ENCODE measurements at regions not wholly inside any gene's neighbourhood (a gene's known extent, or its start where the extent isn't known, plus 50 kb on each side); places are given as distances from the start of the nearest gene placed in this dataset.

DNA sequence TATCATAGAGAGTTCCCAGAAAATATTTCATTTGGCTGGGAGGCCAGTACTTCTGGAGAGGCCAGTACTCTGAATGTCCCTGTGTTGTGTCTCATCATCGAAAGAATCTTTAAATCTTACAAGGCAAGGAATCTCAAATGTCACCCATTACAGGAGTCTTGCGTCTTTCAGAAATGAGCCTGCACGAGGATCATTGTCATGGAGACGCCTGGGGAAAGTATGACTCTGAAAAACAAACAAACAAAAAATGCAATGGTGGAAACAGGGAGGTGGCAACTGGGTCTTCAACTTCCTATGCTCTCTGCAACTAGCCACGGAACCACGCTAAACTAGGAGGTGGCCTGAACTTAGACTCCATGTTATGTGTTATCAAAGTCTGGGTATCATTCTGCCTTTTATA is 804.6 kb downstream of the EPHA3 start:
- CTCF ChIA-PET: no interaction called here
- ATAC-seq: no peak

DNA sequence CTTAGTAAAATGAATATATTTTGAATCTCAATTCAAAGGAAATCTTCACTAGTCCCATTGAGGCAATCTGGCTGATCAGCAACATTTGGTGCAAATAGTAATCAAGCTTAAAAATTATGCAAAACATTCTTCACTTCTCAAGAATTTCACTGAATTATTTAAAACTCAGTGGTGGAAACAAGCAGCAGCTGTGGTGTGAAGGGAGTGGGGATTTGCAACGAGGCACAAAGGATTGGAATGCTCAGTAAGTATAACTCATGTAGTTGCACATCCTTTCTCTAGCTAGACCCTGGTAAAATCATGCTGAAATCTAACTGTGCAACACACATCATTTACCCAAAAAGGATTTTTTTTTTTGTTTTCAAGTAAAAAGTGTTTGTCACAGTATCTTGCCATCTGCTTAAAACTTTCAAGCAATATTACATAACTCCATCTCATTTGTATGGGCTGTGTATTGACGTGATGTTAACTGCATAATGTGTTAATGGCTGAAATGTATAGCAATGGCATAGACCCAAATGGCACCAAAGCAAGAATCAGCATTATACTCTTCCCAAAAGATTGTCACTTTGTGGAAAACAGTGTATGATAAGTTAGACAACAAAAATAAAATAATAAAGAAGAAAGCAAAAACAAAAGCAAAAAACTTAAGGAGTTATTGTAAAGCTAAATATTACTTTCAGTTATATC is 816.6 kb downstream of the EPHA3 start:
- H3K36me3 Mint-ChIP-seq: peaks cover 7% of the 10 kb centered on the region
- ChIA-PET CTCF (no interaction called here), POLR2A (no interaction called here)
- TF ChIP-seq FOXJ3 (CRISPR knock-in tag; IDR thresholded peaks at IDR 0.05; ENCODE audit: borderline replicate concordance): no peak
- no peak for TF ChIP-seq OVOL2 (CRISPR knock-in tag; IDR thresholded peaks at IDR 0.05; ENCODE audit: borderline replicate concordance)
- no peak for TF ChIP-seq NR3C1 (CRISPR knock-in tag; conservative IDR thresholded peaks at IDR 0.05; ENCODE audit: low read depth)
- TF ChIP-seq, protein P1, sequence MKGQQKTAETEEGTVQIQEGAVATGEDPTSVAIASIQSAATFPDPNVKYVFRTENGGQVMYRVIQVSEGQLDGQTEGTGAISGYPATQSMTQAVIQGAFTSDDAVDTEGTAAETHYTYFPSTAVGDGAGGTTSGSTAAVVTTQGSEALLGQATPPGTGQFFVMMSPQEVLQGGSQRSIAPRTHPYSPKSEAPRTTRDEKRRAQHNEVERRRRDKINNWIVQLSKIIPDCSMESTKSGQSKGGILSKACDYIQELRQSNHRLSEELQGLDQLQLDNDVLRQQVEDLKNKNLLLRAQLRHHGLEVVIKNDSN (CRISPR knock-in tag; IDR thresholded peaks at IDR 0.05): no peak
- TF ChIP-seq, protein P2, sequence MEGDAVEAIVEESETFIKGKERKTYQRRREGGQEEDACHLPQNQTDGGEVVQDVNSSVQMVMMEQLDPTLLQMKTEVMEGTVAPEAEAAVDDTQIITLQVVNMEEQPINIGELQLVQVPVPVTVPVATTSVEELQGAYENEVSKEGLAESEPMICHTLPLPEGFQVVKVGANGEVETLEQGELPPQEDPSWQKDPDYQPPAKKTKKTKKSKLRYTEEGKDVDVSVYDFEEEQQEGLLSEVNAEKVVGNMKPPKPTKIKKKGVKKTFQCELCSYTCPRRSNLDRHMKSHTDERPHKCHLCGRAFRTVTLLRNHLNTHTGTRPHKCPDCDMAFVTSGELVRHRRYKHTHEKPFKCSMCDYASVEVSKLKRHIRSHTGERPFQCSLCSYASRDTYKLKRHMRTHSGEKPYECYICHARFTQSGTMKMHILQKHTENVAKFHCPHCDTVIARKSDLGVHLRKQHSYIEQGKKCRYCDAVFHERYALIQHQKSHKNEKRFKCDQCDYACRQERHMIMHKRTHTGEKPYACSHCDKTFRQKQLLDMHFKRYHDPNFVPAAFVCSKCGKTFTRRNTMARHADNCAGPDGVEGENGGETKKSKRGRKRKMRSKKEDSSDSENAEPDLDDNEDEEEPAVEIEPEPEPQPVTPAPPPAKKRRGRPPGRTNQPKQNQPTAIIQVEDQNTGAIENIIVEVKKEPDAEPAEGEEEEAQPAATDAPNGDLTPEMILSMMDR (IDR thresholded peaks at IDR 0.05): no peak
- TF ChIP-seq, protein P3, sequence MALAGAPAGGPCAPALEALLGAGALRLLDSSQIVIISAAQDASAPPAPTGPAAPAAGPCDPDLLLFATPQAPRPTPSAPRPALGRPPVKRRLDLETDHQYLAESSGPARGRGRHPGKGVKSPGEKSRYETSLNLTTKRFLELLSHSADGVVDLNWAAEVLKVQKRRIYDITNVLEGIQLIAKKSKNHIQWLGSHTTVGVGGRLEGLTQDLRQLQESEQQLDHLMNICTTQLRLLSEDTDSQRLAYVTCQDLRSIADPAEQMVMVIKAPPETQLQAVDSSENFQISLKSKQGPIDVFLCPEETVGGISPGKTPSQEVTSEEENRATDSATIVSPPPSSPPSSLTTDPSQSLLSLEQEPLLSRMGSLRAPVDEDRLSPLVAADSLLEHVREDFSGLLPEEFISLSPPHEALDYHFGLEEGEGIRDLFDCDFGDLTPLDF (CRISPR knock-in tag; IDR thresholded peaks at IDR 0.05): no peak
- TF ChIP-seq, protein P4, sequence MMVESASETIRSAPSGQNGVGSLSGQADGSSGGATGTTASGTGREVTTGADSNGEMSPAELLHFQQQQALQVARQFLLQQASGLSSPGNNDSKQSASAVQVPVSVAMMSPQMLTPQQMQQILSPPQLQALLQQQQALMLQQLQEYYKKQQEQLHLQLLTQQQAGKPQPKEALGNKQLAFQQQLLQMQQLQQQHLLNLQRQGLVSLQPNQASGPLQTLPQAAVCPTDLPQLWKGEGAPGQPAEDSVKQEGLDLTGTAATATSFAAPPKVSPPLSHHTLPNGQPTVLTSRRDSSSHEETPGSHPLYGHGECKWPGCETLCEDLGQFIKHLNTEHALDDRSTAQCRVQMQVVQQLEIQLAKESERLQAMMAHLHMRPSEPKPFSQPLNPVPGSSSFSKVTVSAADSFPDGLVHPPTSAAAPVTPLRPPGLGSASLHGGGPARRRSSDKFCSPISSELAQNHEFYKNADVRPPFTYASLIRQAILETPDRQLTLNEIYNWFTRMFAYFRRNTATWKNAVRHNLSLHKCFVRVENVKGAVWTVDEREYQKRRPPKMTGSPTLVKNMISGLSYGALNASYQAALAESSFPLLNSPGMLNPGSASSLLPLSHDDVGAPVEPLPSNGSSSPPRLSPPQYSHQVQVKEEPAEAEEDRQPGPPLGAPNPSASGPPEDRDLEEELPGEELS (CRISPR knock-in tag; IDR thresholded peaks at IDR 0.05): no peak
- TF ChIP-seq, protein P5, sequence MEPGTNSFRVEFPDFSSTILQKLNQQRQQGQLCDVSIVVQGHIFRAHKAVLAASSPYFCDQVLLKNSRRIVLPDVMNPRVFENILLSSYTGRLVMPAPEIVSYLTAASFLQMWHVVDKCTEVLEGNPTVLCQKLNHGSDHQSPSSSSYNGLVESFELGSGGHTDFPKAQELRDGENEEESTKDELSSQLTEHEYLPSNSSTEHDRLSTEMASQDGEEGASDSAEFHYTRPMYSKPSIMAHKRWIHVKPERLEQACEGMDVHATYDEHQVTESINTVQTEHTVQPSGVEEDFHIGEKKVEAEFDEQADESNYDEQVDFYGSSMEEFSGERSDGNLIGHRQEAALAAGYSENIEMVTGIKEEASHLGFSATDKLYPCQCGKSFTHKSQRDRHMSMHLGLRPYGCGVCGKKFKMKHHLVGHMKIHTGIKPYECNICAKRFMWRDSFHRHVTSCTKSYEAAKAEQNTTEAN (CRISPR knock-in tag; IDR thresholded peaks at IDR 0.05): no peak
- no peak for TF ChIP-seq KAT7 (CRISPR knock-in tag; IDR thresholded peaks at IDR 0.05; ENCODE audit: borderline replicate concordance)
- TF ChIP-seq, protein P6, sequence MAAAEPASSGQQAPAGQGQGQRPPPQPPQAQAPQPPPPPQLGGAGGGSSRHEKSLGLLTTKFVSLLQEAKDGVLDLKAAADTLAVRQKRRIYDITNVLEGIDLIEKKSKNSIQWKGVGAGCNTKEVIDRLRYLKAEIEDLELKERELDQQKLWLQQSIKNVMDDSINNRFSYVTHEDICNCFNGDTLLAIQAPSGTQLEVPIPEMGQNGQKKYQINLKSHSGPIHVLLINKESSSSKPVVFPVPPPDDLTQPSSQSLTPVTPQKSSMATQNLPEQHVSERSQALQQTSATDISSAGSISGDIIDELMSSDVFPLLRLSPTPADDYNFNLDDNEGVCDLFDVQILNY (CRISPR knock-in tag; IDR thresholded peaks at IDR 0.05): no peak
- no peak overlapping the region for H3K27ac Mint-ChIP-seq
- H3K9me3 Mint-ChIP-seq: peaks cover 25% of the 10 kb centered on the region
- DNase-seq (ENCODE audit: low spot score) (no peak), ATAC-seq (no peak)
- H3K27me3 Mint-ChIP-seq (ENCODE audit: low read depth): no peaks in the 10 kb centered on the region
- H3K4me3 Mint-ChIP-seq: no peak overlapping the region
- H3K4me1 Mint-ChIP-seq: no peaks in the 10 kb centered on the region

More for the DNA sequence above, 804.6 kb downstream of the EPHA3 start:
- Mint-ChIP-seq H3K4me3 (no peak overlapping the region), H3K9me3 (peaks cover 19% of the 10 kb centered on the region), H3K27ac (no peak overlapping the region), H3K4me1 (peaks cover 5% of the 10 kb centered on the region), H3K27me3 (ENCODE audit: low read depth) (no peaks in the 10 kb centered on the region), H3K36me3 (peaks cover 2% of the 10 kb centered on the region; the same call in 1 of the 2 replicates)
- DNase-seq (ENCODE audit: low spot score): no peak
- POLR2A ChIA-PET: no interaction called here
- no peak for TF ChIP-seq RELA (CRISPR knock-in tag; IDR thresholded peaks at IDR 0.05; ENCODE audit: borderline replicate concordance)
- TF ChIP-seq, protein P7, sequence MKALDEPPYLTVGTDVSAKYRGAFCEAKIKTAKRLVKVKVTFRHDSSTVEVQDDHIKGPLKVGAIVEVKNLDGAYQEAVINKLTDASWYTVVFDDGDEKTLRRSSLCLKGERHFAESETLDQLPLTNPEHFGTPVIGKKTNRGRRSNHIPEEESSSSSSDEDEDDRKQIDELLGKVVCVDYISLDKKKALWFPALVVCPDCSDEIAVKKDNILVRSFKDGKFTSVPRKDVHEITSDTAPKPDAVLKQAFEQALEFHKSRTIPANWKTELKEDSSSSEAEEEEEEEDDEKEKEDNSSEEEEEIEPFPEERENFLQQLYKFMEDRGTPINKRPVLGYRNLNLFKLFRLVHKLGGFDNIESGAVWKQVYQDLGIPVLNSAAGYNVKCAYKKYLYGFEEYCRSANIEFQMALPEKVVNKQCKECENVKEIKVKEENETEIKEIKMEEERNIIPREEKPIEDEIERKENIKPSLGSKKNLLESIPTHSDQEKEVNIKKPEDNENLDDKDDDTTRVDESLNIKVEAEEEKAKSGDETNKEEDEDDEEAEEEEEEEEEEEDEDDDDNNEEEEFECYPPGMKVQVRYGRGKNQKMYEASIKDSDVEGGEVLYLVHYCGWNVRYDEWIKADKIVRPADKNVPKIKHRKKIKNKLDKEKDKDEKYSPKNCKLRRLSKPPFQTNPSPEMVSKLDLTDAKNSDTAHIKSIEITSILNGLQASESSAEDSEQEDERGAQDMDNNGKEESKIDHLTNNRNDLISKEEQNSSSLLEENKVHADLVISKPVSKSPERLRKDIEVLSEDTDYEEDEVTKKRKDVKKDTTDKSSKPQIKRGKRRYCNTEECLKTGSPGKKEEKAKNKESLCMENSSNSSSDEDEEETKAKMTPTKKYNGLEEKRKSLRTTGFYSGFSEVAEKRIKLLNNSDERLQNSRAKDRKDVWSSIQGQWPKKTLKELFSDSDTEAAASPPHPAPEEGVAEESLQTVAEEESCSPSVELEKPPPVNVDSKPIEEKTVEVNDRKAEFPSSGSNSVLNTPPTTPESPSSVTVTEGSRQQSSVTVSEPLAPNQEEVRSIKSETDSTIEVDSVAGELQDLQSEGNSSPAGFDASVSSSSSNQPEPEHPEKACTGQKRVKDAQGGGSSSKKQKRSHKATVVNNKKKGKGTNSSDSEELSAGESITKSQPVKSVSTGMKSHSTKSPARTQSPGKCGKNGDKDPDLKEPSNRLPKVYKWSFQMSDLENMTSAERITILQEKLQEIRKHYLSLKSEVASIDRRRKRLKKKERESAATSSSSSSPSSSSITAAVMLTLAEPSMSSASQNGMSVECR (CRISPR knock-in tag; IDR thresholded peaks at IDR 0.05; ENCODE audit: borderline replicate concordance): no peak

All from WTC11 (cell line).